ENCODE measurements at regions not wholly inside any gene's neighbourhood (a gene's known extent, or its start where the extent isn't known, plus 50 kb on each side); places are given as distances from the start of the nearest gene placed in this dataset.

- Histone ChIP-seq H3K9ac (ENCODE audit: insufficient read depth in 1 of 2, low read depth in 2 of 2, low read length in 2 of 2) (no peak overlapping the region), H2AFZ (ENCODE audit: low read depth, low read length) (0 out of 2 replicates have a peak overlapping the region, but pooled peaks have one; percentile 33), H4K20me1 (replicated peaks; ENCODE audit: control insufficient read depth, insufficient read depth, low read length) (no peaks in the 10 kb centered on the region), H3K27me3 (ENCODE audit: control insufficient read depth in 2 of 2, insufficient read depth in 2 of 2, low read length in 2 of 2) (no peaks in the 10 kb centered on the region), H3K36me3 (ENCODE audit: control insufficient read depth, insufficient read depth, low read length) (no peaks in the 10 kb centered on the region), H3K9me1 (ENCODE audit: control insufficient read depth, insufficient read depth, low read length) (no peaks in the 10 kb centered on the region), H3K4me1 (replicated peaks in 1 of 2; ENCODE audit: control insufficient read depth in 2 of 2, insufficient read depth in 2 of 2, low read length in 2 of 2) (no peaks in the 10 kb centered on the region), H3K27ac (ENCODE audit: extremely low read depth, low read depth, low read length) (no peak overlapping the region), H3K79me2 (ENCODE audit: control insufficient read depth, insufficient read depth, low read length) (no peaks in the 10 kb centered on the region), H3K9me3 (replicated peaks; ENCODE audit: control insufficient read depth, insufficient read depth, low read depth, low read length) (no peaks in the 10 kb centered on the region), H3K4me2 (ENCODE audit: insufficient read depth, low read length) (no peak overlapping the region), H3K4me3 (no peak overlapping the region)
- BruUV-seq (replicated peaks), result no TSS peak
- peak; percentile 40 for FAIRE-seq
- ChIA-PET POLR2A (no interaction called here), CTCF (ENCODE audit: low intra/inter-chr PET ratio) (no interaction called here)
- intact Hi-C loops (cut with micrococcal nuclease), result no loop called here
- DNase-seq (ENCODE audit: extremely low read depth in 1 of 4, low spot score in 3 of 4), result no peak
- WGBS (ENCODE audit: insufficient coverage, low coverage, missing lambda C conversion rate), result 4% methylated on average over 6 of the region's 6 CpGs
- no peak for ATAC-seq
- peak; percentile 40; the same call in 1 of the 2 replicates for TF ChIP-seq PKNOX1 (IDR thresholded peaks at IDR 0.05)
- TF ChIP-seq PPARD (CRISPR knock-in tag; IDR thresholded peaks at IDR 0.05), result no peak
- in situ Hi-C loops (cut with MboI), result no loop called here
Measured at GRCh38 chr4:147059064-147059731, 113.5 kb upstream of the TTC29 start.

GRCh38 chr4:147060151-147060931, 114.7 kb upstream of the TTC29 start:
- Histone ChIP-seq H3K4me1 (replicated peaks in 1 of 2; ENCODE audit: control insufficient read depth in 2 of 2, insufficient read depth in 2 of 2, low read length in 2 of 2) (no peaks in the 10 kb centered on the region), H3K4me2 (ENCODE audit: insufficient read depth, low read length) (no peak overlapping the region), H3K27me3 (ENCODE audit: control insufficient read depth in 2 of 2, insufficient read depth in 2 of 2, low read length in 2 of 2) (no peaks in the 10 kb centered on the region), H2AFZ (ENCODE audit: low read depth, low read length) (no peak overlapping the region), H3K27ac (ENCODE audit: extremely low read depth, low read depth, low read length) (no peak overlapping the region), H3K79me2 (ENCODE audit: control insufficient read depth, insufficient read depth, low read length) (no peaks in the 10 kb centered on the region), H3K36me3 (ENCODE audit: control insufficient read depth, insufficient read depth, low read length) (no peaks in the 10 kb centered on the region), H3K9me1 (ENCODE audit: control insufficient read depth, insufficient read depth, low read length) (no peaks in the 10 kb centered on the region), H3K4me3 (no peak overlapping the region), H3K9ac (ENCODE audit: insufficient read depth in 1 of 2, low read depth in 2 of 2, low read length in 2 of 2) (no peak overlapping the region), H3K9me3 (replicated peaks; ENCODE audit: control insufficient read depth, insufficient read depth, low read depth, low read length) (no peaks in the 10 kb centered on the region), H4K20me1 (replicated peaks; ENCODE audit: control insufficient read depth, insufficient read depth, low read length) (no peaks in the 10 kb centered on the region)
- POLR2A ChIA-PET, result interaction anchor here (0.6 kb wide), 1 partner anchor 16 kb away, joined by 4 read pairs; no protein-coding TSS in a partner anchor
- DNase-seq (ENCODE audit: extremely low read depth in 1 of 4, low spot score in 3 of 4) (no peak), FAIRE-seq (no peak), ATAC-seq (no peak)
- intact Hi-C loops (cut with micrococcal nuclease) (no loop called here), in situ Hi-C loops (cut with MboI) (no loop called here)
- WGBS (ENCODE audit: insufficient coverage, low coverage, missing lambda C conversion rate), result 1% methylated on average over 4 of the region's 4 CpGs
- TF ChIP-seq PHF8 (IDR thresholded peaks at IDR 0.05; ENCODE audit: borderline replicate concordance, low read length) (no peak), EWSR1 (IDR thresholded peaks at IDR 0.05; ENCODE audit: borderline replicate concordance, low read depth, partially characterized antibody) (no peak), TRIM24 (IDR thresholded peaks at IDR 0.05) (no peak), PCBP1 (IDR thresholded peaks at IDR 0.05; ENCODE audit: low read depth, low read length, poor library complexity, severe bottlenecking) (no peak), NCOA2 (IDR thresholded peaks at IDR 0.05; ENCODE audit: partially characterized antibody in 2 of 2) (no peak), RAD51 (IDR thresholded peaks at IDR 0.05; ENCODE audit: borderline replicate concordance, low read depth) (no peak), MECOM (CRISPR knock-in tag; IDR thresholded peaks at IDR 0.05) (no peak), KAT8 (IDR thresholded peaks at IDR 0.05; ENCODE audit: low read depth) (no peak)
- CTCF ChIA-PET (ENCODE audit: low intra/inter-chr PET ratio), result no interaction called here
- BruUV-seq (replicated peaks), result no TSS peak
